ENCODE measurements at regions not wholly inside any gene's neighbourhood (a gene's known extent, or its start where the extent isn't known, plus 50 kb on each side); places are given as distances from the start of the nearest gene placed in this dataset.

GRCh38 chr2:105576050-105576439, 168.7 kb upstream of the NCK2 start:
- WGBS, 3 donors = 64 to 71% (median 65%) methylated on average over 13 of the region's 13 CpGs
- intact Hi-C loops (cut with DNase I) = loop anchor here (5.0 to 10.0 kb wide), 4 partner anchors 169 to 519 kb away; partner anchors contain the start of gene NCK2 (in 1 of the 2)
- Histone ChIP-seq H3K36me3 (ENCODE audit: insufficient read depth in 1 of 2, low read depth in 1 of 2) (no peaks in the 10 kb centered on the region), H3K9me3 (no peaks in the 10 kb centered on the region), H3K27me3 (ENCODE audit: insufficient read depth in 3 of 3, low read length in 2 of 3) (no peaks in the 10 kb centered on the region), H3K4me1 (no peaks in the 10 kb centered on the region), H3K27ac (no peak overlapping the region), H3K4me3 (no peak overlapping the region)
- TF ChIP-seq CTCF (IDR thresholded peaks at IDR 0.05) = no peak
- DNase-seq (no peak), ATAC-seq (peak in 3 of 4 donors; percentile 13 to 27 (median 26))

GRCh38 chr2:105575499-105576025, 169.2 kb upstream of the NCK2 start:
- TF ChIP-seq CTCF (IDR thresholded peaks at IDR 0.05) = no peak
- no peaks in the 10 kb centered on the region for H3K9me3 ChIP-seq
- ATAC-seq = no peak
- no peak overlapping the region for H3K4me3 ChIP-seq
- no peak overlapping the region for H3K27ac ChIP-seq
- H3K36me3 ChIP-seq (ENCODE audit: insufficient read depth in 1 of 2, low read depth in 1 of 2) = no peaks in the 10 kb centered on the region
- no peaks in the 10 kb centered on the region for H3K4me1 ChIP-seq
- intact Hi-C loops (cut with DNase I) = loop anchor here (5.0 to 10.0 kb wide), 4 partner anchors 169 to 519 kb away; partner anchors contain the start of gene NCK2 (in 1 of the 2)
- WGBS, 3 donors = 47 to 62% (median 58%) methylated on average over 9 of the region's 9 CpGs
- no peak for DNase-seq
- no peaks in the 10 kb centered on the region for H3K27me3 ChIP-seq (ENCODE audit: insufficient read depth in 3 of 3, low read length in 2 of 3)

- no peak for TF ChIP-seq CTCF (IDR thresholded peaks at IDR 0.05)
- H3K9me3 ChIP-seq = no peaks in the 10 kb centered on the region
- DNase-seq = no peak
- H3K4me3 ChIP-seq = no peak overlapping the region
- no peak for ATAC-seq
- H3K36me3 ChIP-seq (ENCODE audit: insufficient read depth in 1 of 2, low read depth in 1 of 2) = no peaks in the 10 kb centered on the region
- H3K4me1 ChIP-seq = no peaks in the 10 kb centered on the region
- no peak overlapping the region for H3K27ac ChIP-seq
- H3K27me3 ChIP-seq (ENCODE audit: insufficient read depth in 3 of 3, low read length in 2 of 3) = no peaks in the 10 kb centered on the region
- intact Hi-C loops (cut with DNase I) = loop anchor here (5.0 to 10.0 kb wide), 4 partner anchors 170 to 520 kb away; partner anchors contain the start of gene NCK2 (in 1 of the 2)
- WGBS, 3 donors = 83 to 90% (median 85%) methylated on average over 2 of the region's 2 CpGs
These were observed 169.8 kb upstream of the NCK2 start for GRCh38 chr2:105574796-105575344.

GRCh38 chr2:105573910-105574655, 170.6 kb upstream of the NCK2 start:
- intact Hi-C loops (cut with DNase I) = loop anchor here (10.0 kb wide), 2 partner anchors 171 to 521 kb away; partner anchors contain the start of gene NCK2 (in 1 of the 2)
- DNase-seq (no peak), ATAC-seq (no peak)
- whole genome bisulfite sequencing, 3 donors = 59 to 70% (median 68%) methylated on average over 8 of the region's 8 CpGs
- no peak for TF ChIP-seq CTCF (IDR thresholded peaks at IDR 0.05)
- no peaks in the 10 kb centered on the region for H3K9me3 ChIP-seq
- H3K27me3 ChIP-seq (ENCODE audit: insufficient read depth in 3 of 3, low read length in 2 of 3) = no peaks in the 10 kb centered on the region
- no peaks in the 10 kb centered on the region for H3K36me3 ChIP-seq (ENCODE audit: insufficient read depth in 1 of 2, low read depth in 1 of 2)
- H3K4me3 ChIP-seq = no peak overlapping the region
- H3K4me1 ChIP-seq = no peaks in the 10 kb centered on the region
- no peak overlapping the region for H3K27ac ChIP-seq
